Right lobe of liver (tissue), 4 donors: ENCODE measurements at regions not wholly inside any gene's neighbourhood (a gene's known extent, or its start where the extent isn't known, plus 50 kb on each side); places are given as distances from the start of the nearest gene placed in this dataset.

Experiments used
- CTCF ChIP-seq, 4 donors: fragments of 200-600 bp in 3 of 4; fragments of 450-650 bp in 1 of 4; IDR thresholded peaks; one replicate each; pipeline versions ENCODE4 v1.5.1 to v1.8.0; 2016 to 2022; ENCODE audit warnings: antibody characterized with exemption in 4 of 4, mild to moderate bottlenecking in 2 of 4
- POLR2A ChIP-seq: fragments of 450-650 bp; IDR thresholded peaks from one replicate; pipeline ENCODE4 v1.6.1; 2017; ENCODE audit warnings: antibody characterized with exemption, mild to moderate bottlenecking
- donor health status: DM: no; HTN: no; CAD: no.
- donor health status: DM: no; HTN: no; CAD: no.
- donor health status: DM: no; HTN: yes; CAD: no.

GRCh38 chr9:11931751-11932150 is 761.4 kb upstream of the TYRP1 start:
- TF ChIP-seq CTCF (IDR thresholded peaks at IDR 0.05) = no peak
- TF ChIP-seq POLR2A = no peak
